ENCODE measurements at regions not wholly inside any gene's neighbourhood (a gene's known extent, or its start where the extent isn't known, plus 50 kb on each side); places are given as distances from the start of the nearest gene placed in this dataset.
A peak's percentile ranks its signal among the peaks of the same experiment; 100 is the strongest.

DNA sequence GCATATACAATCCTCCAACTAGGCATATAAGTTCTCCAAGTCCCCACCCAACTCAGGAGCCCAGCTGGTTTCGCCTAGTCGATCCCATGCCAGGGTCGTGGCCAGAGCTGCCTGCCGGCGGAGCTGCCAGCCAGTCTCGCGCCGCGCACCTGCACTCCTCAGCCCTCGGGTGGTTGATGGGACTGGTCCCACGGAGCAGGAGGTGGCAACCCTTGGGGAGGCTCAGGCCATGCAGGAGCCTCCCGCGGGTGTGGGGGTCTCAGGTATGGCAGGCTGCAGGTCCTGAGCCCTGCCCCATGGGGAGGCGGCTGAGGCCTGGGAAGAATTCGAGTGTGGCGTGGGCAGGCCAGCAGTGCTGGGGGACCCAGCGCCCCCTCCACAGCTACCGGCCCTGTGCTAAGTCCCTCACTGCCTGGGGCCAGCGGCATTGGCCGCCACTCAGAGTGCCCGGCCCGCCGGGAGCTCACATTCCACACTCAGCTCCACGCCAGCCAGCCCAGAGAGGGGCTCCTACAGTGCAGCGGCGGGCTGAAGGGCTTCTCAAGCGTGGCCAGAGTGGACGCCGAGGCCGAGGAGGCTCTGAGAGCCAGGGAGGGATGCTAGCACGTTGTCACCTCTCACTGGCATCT, 1086.4 kb upstream of the PCDH10 start:
- DNase-seq (ENCODE audit: low read depth): no peak
- H3K4me3 ChIP-seq (ENCODE audit: low read length): no peak overlapping the region
- TF ChIP-seq, protein P1, sequence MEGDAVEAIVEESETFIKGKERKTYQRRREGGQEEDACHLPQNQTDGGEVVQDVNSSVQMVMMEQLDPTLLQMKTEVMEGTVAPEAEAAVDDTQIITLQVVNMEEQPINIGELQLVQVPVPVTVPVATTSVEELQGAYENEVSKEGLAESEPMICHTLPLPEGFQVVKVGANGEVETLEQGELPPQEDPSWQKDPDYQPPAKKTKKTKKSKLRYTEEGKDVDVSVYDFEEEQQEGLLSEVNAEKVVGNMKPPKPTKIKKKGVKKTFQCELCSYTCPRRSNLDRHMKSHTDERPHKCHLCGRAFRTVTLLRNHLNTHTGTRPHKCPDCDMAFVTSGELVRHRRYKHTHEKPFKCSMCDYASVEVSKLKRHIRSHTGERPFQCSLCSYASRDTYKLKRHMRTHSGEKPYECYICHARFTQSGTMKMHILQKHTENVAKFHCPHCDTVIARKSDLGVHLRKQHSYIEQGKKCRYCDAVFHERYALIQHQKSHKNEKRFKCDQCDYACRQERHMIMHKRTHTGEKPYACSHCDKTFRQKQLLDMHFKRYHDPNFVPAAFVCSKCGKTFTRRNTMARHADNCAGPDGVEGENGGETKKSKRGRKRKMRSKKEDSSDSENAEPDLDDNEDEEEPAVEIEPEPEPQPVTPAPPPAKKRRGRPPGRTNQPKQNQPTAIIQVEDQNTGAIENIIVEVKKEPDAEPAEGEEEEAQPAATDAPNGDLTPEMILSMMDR (IDR thresholded peaks at IDR 0.05; ENCODE audit: insufficient read depth, low read depth, low read length, missing control alignments): no peak

DNA sequence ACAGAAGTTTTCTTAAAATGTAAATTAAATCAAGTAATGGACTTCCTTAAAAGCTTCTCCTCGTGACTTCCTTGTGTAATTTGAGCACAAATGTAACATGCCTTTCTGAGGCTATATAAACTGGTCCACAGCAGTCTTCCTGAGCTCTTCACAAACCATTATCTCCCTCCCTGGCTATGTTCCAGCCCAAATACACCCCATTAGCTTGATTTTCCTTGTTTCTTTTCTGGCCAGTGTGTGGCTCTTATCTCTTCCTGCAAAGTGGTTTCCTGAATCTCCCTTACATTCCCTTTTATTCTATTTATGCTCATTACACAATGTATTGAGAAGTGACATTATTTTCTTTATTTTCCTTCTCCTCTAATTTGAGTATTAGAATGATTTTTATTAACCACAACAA, 1085.3 kb upstream of the PCDH10 start:
- no peak for DNase-seq (ENCODE audit: low read depth)
- no peak overlapping the region for H3K4me3 ChIP-seq (ENCODE audit: low read length)
- TF ChIP-seq, protein P1 (IDR thresholded peaks at IDR 0.05; ENCODE audit: insufficient read depth, low read depth, low read length, missing control alignments): no peak

DNA sequence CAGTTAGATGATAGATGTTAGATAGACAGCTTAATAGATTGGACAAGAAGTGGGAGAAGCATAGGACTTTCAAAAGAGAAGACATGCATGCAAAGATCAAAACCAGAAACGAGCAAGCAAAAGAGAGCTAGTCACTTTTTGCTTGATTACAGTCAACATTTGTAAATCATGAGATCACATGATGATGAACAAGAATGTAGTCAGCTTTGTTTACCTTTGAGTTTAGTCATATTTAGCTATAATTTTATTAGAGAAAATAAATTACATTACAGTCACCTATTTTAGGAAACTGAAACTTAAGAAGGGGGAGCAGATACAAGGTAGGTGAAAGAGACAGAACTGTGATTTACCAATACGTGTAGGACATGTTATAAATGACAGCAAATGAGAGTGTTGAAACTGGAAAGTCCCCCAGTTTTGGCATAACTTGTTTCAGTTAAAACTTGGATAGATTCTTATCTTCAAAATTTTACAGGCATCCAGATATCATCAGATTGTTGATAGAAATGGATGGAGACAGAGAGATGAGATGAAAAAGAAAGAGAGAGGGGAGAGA, 1083.1 kb upstream of the PCDH10 start:
- no peak overlapping the region for H3K4me3 ChIP-seq (ENCODE audit: low read length)
- peak; percentile 75 for DNase-seq (ENCODE audit: low read depth)
- TF ChIP-seq, protein P1 (IDR thresholded peaks at IDR 0.05; ENCODE audit: insufficient read depth, low read depth, low read length, missing control alignments): no peak

DNA sequence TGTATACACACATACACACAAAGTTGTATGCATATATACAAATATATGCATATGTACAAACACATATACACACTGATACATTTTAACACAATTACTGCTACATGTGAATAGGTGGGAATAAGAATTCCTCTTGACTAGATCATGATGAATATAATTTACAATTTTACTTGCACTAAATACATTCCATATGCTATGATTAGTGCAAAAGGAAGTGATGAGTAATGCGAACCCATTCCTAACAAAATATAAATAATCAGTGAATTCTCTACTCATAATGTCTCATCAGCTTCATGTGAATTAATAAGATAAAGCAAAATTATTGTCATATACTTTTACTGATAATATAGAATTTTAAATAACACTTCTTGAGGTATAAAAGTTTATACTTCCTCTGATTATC, 1077.3 kb upstream of the PCDH10 start:
- no peak overlapping the region for H3K4me3 ChIP-seq (ENCODE audit: low read length)
- TF ChIP-seq, protein P1 (IDR thresholded peaks at IDR 0.05; ENCODE audit: insufficient read depth, low read depth, low read length, missing control alignments): no peak
- peak; percentile 65 for DNase-seq (ENCODE audit: low read depth)

DNA sequence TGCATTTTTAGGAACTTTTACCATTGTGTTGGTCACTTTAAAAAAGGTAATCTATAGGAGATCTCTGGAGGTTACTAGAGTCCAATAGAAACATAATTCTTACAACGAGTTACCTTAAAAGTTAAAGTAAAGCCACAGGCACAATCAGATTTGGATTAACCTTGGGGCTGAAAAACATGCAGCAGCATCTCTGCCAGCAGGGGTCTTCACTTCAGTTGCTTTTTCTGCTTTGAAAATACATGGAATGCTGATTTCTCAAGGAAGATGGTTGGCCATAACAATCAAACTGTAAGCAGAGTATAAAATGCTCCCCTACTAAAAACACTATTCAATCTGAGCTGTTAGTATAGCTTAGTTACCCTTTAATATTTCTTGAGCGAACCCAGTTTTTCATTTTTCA, 1072.3 kb upstream of the PCDH10 start:
- H3K4me3 ChIP-seq (ENCODE audit: low read length): no peak overlapping the region
- no peak for DNase-seq (ENCODE audit: low read depth)
- TF ChIP-seq, protein P1 (IDR thresholded peaks at IDR 0.05; ENCODE audit: insufficient read depth, low read depth, low read length, missing control alignments): no peak

DNA sequence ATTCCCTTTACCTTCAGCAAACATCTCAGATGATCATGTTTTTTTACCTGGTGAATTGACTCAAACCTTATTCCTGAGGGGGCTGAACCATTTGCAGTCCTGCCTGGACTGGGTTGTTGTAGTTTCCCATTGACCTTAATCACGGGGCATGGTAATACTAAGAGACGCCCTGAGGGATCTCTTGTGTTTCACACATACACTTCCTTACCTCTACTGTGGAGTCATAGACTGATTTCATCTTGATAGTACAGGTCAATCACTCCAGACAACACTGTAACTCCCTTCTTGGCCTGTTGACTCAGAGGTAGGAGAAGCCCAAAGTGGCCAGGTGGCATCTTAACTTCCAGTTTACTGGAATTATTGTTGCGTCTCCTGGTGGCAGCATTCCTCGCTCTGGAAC, 1064.0 kb upstream of the PCDH10 start:
- TF ChIP-seq, protein P1 (IDR thresholded peaks at IDR 0.05; ENCODE audit: insufficient read depth, low read depth, low read length, missing control alignments): no peak
- peak; percentile 31 for DNase-seq (ENCODE audit: low read depth)

DNA sequence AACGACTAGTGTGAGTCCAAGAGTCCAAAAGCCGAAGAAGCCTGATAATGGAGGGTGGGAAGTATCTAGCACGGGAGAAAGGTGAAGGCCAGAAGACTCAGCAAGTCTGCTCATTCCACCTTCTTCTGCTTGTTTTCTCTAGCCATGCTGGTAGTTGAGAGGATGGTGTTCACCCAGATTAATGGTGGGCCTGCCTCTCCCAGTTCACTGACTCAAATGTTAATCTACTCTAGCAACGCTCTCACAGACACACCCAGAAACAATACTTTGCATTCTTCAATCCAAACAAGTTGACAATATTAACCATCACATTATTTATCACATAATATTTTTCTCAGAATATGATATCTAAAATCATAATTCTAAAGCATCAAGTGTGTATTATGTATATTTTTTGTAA, 1055.1 kb upstream of the PCDH10 start:
- no peak for DNase-seq (ENCODE audit: low read depth)
- TF ChIP-seq, protein P1 (IDR thresholded peaks at IDR 0.05; ENCODE audit: insufficient read depth, low read depth, low read length, missing control alignments): no peak
- no peak overlapping the region for H3K4me3 ChIP-seq (ENCODE audit: low read length)

More for the DNA sequence above, 1064.0 kb upstream of the PCDH10 start:
- H3K4me3 ChIP-seq (ENCODE audit: low read length): no peak overlapping the region
